ENCODE measurements at regions not wholly inside any gene's neighbourhood (a gene's known extent, or its start where the extent isn't known, plus 50 kb on each side); places are given as distances from the start of the nearest gene placed in this dataset.

GRCh38 chr2:55775828-55776227 is 82.2 kb upstream of the PNPT1 start:
- TF ChIP-seq EP300 (IDR thresholded peaks at IDR 0.05): no peak
- TF ChIP-seq CTCF (IDR thresholded peaks at IDR 0.05): no peak
- TF ChIP-seq POLR2A (IDR thresholded peaks at IDR 0.05): no peak
